Hematopoietic multipotent progenitor cell treated with erythropoietin and hydrocortisone succinate and interleukin-3 and kit ligand, for 8 days (in vitro differentiated cells): ENCODE measurements at regions not wholly inside any gene's neighbourhood (a gene's known extent, or its start where the extent isn't known, plus 50 kb on each side); places are given as distances from the start of the nearest gene placed in this dataset.

Source experiments
- DNase-seq: peaks from one replicate; pipeline ENCODE4 v3.0.0-alpha.2; 2015

DNA sequence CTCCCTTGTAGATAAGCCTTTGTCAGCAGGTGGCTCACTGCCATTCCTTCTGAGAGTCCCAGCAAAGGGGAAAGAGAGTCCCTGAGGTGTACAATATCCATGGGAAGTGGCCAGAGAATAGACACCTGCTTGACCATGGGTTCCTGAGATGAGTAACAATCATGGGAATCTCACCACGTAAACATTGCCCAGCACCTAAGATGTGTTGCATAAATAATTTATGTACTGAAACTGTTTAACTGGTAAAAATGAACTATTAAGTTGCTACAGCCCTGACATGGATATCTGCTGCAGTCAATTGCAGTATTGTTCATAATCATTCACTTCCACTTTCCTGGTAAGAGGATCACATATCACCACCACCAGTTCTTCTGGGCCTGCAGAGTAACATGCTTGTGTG lies 123.8 kb upstream of the INHBA start:
- DNase-seq = no peak

DNA sequence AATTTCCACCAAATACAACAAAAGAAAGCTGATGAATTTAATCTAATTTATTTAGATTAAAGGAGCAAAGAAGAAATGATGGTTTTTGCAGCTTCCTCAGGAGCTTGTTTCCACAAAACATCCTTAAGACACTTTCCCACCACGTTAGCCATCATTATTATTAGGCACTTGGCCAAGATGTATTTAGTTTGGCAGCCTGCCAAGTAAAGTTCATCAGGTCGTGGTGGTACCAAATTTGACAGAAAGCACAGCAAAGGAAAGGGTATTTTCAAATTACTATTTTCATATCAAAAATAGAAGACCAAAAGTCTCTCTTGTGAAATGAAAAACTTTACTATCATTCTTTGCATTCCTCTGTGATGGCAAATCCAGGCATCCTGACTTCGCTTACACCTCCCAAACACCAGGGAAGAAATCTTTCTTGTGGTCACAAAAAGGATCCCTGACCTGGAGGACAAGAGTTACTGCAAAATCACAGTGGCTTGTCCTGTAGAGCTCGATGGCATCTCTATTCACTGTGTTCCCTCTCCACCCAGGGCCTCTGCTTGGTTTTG lies 123.1 kb upstream of the INHBA start:
- DNase-seq = no peak

- DNase-seq = no peak
These were observed 121.4 kb upstream of the INHBA start for GRCh38 chr7:41824284-41824683.

- DNase-seq = no peak
These were observed 119.4 kb upstream of the INHBA start for GRCh38 chr7:41822259-41822817.

- no peak for DNase-seq
These were observed 118.8 kb upstream of the INHBA start for GRCh38 chr7:41821521-41822213.

DNA sequence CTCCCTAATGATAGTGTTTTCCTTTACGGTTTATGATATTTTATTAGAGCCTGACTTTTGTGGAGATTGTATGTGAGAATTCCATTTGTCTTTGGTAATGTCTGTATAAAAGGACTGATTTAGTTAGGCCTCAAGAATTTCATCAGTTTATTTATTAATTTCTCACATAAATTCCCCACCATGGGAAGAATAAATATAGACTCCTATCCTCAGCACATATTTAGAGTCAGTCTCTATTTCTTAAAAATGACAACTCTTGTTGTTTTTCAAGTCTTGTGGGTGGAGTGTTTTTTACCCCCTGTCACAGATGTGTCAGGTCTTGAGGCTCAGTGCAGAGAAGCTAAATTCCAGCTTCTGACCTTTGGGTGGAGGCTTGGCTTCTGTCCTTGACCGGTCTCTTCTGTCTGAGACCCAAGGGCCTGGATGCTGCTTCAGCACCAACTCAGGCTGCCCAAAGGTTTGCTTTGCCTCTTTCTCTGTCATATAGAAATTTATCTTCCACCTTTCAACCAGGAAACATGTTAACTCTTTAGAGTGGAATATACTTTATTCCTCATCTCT lies 117.3 kb upstream of the INHBA start:
- no peak for DNase-seq

GRCh38 chr7:41819645-41820044 lies 116.8 kb upstream of the INHBA start:
- DNase-seq = no peak

- no peak for DNase-seq
These were observed 116.0 kb upstream of the INHBA start for GRCh38 chr7:41818765-41819398.

GRCh38 chr7:41817386-41817785 lies 114.5 kb upstream of the INHBA start:
- no peak for DNase-seq

DNA sequence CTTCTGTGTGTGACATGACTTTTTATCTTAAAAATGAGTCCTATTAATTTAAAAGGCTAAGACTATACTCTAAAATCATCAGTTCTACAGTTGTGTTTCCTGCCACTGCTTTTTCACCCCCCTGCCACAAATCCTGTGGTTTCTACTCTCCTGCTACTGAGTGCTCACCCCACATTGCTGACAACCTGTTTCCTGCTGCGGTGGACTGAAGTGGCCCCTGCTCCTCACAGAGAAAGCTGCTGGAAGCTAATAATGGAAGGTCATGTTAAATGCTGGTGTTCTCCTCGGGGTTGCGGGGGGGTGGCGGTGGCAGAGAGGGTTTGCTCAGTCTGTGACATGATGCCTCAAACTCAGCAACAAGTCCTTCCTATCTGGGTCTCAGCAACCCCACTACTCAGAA lies 113.2 kb upstream of the INHBA start:
- peak; percentile 37 for DNase-seq

DNA sequence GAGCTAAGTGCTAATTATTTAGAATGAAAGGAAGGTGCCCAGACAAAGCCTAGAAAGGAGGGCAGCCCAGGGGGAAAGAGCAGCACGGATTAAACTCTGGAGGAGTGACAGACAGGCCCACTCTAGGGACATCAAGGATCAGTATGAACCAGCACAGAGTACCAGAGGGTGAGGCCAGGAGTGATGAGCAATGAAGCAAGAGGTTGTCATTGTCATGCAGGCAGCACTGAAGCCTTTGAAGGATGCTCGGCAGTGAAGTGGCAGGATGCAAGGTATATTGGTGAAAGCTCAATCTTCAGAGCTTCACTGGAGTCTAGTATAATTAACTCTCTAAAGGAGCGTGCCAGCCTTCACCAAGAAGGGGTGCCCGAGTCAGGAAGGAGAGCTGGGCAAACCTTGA lies 112.0 kb upstream of the INHBA start:
- DNase-seq = no peak

GRCh38 chr7:41813286-41813685 lies 110.4 kb upstream of the INHBA start:
- no peak for DNase-seq

DNA sequence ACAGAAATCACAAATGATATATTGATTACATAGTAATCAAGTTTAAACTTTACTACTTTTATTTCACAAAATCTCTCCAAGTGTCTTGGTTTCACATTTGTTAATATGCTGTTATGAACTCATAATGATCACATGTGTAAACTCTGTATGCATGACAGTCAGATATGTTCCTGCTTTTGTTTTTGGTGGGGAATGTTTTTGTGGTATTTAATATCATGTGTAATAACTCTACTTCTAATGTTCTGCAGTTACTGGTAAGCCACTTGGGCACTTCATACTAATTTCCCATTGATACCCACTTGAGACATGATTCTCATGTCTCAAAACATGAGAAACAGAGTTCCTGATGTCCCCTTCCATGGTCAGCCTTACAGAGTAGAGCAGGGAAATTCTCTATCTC lies 109.1 kb upstream of the INHBA start:
- no peak for DNase-seq

DNA sequence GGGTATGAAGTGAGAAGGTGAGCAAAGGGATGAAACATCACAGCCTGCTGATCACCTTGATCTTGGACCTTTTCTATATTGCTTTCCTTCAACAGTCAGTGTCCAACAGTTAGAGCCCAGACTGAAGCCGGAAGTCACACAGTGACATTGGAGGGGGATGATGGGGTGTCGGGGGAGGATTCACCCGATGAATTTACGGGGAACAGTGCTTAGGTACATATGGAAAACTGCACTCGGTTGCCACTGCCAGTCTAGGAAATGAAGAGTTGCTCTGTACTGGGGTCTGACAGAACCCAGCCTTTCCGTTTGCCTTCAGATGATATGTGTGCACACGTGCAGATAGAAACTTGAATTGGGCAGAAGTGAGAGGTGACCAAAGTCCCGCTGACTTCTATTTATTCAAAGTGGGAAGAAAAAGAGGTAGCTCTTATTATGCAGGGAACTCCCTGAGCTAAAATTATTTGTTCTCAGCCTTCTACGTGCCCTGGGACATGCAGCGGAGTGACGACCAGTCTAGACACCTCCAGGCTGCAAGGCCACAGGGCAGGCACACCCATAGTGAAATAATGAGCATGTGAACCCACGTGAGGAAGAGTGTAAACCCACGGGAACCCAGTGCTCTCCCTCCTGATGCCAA lies 107.2 kb upstream of the INHBA start:
- no peak for DNase-seq

DNA sequence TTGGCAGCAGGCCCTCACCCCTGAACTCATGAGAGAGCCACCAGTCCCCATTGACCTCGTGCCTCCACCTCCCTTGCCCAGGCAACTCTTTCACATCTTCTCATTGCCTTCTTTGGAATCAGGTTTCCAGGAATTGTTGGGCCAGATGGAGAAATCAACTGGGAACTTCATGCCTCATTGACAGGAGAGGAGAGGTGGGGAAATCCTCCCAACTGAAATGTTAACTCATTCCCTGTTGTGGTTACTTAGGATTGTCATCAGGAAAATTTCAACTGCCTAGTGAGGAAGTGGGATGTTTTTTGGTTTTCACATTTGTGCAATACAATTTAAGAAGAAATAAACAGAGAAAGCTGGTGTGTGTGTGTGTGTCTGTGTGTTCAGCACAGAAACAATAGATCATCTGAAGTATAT lies 106.6 kb upstream of the INHBA start:
- no peak for DNase-seq

DNA sequence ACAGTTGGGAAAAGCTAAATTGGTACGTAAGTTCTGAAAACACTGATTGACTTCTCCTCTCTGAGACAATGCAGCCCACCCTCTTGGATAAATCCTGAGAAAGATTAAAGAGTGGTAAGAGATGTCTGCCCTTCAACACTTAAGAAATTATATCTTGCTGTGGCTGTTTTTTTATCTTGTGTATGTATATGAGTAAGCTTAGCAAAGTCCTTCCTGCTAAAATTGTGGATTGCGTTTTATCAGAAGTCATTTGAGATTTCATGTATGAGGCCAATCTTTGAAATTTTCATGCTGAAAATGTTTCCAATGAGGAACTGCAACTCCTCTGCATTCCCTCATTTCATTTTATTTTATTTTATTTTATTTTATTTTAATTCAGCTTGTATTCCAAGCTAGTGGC lies 106.2 kb upstream of the INHBA start:
- no peak for DNase-seq

- DNase-seq = no peak
These were observed 105.7 kb upstream of the INHBA start for GRCh38 chr7:41808541-41808940.

DNA sequence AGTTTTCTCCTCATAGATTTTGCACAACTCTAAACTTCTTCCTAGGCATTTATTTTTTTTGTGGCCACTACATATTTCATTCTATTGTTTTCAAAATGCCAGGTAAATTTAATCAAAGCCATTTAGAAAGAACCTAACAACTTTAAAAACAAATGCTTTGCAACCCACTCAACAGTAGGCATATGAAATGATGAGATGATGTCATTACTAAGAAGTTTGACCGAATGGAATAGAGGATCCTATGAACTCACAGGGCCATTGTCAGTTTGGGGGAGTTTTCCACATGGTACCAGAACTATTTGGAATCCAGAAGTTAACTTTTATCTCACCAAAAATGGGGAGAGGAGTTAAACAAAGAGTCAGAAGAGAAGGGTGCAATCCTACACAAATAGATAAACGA lies 100.7 kb upstream of the INHBA start:
- no peak for DNase-seq

DNA sequence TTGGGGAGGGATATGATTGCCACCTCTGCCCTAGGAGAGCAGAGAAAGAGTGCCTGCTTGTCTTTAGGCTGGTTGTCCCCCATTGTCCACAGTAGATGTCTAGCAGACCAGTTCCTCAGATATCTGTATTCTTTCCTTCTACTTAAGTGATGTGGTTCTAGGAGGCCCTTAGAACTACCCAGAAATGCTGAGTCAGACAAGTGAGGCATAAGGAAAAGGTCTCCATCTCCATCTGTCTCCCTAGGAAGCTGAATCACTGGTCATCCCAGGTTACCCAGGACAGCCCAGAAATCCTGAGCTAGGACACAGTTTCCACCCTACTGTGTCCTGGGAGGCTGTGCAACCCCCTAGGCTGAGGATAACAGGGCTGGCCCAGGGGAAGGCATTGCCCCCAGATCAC lies 93.4 kb upstream of the INHBA start:
- no peak for DNase-seq

DNA sequence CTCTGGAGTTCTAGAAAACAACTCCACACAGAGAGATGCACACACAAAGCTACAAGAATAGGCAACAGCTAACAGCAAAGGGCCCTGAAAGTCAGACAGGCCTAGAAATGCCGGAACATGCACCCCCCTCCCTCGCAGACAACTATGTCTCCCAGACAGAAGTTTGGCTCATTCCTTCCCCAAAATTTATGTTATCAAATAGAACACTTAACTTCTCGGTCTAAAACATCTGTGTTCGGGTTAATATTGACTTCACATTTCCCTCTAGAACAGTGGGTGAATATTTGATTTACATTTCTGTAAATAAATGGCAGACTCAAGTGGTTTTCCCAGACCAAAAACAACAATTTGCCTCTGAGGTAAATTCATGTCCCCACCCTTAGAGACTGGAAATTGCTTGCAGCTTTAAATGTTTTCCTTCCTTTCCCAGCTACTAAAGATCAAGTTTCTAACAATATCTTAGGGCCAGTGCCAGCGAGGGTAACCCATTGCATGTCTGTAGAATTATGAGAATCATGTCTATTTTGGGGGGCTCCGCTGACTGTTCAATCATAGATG lies 92.5 kb upstream of the INHBA start:
- no peak for DNase-seq

DNA sequence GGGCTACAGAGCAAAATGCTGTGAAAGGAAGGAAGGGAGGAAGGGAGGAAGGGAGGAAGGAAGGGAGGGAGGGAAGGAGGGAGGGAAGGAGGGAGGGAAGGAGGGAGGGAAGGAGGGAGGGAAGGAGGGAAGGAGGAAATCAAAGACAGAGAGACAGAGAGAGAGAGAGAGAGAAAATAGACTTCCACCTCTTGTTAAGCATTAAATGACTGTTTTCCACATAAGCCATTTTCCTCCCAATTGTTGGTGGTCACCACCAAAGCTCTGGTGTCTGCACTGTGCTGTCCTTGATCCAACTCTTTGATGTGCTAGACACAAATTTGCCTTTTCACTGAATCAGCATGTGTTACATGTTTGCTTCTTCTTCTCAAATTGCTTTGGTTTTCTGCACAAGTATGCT lies 90.7 kb upstream of the INHBA start:
- DNase-seq = no peak

- no peak for DNase-seq
These were observed 89.2 kb upstream of the INHBA start for GRCh38 chr7:41792120-41792519.

GRCh38 chr7:41788556-41788955 lies 85.7 kb upstream of the INHBA start:
- no peak for DNase-seq
